GM23338 (cell line): ENCODE measurements at regions not wholly inside any gene's neighbourhood (a gene's known extent, or its start where the extent isn't known, plus 50 kb on each side); places are given as distances from the start of the nearest gene placed in this dataset.

Source experiments
- ATAC-seq: fragments of 200-7000 bp; cut with Tn5 transposase; 3 replicates; pipeline ENCODE4 v1.9.1; 2020
- DNase-seq: peaks from one replicate; pipeline ENCODE4 v3.0.0-alpha.2; 2015; ENCODE audit warnings: low spot score
- H2AFZ ChIP-seq: fragments of 200-600 bp; sonication (generic); 2 replicates; pipeline ENCODE4 v1.8.0; 2016; ENCODE audit warnings: antibody characterized with exemption, mild to moderate bottlenecking, moderate library complexity
- H3F3A ChIP-seq: fragments of 200-600 bp; sonication (generic); replicated peaks from 2 replicates; pipeline ENCODE4 v1.8.0; 2017; ENCODE audit warnings: antibody characterized with exemption, mixed run types, low read depth
- H3K27ac ChIP-seq: fragments of 200-600 bp; sonication (generic); 2 replicates; pipeline ENCODE4 v1.6.1; 2016; ENCODE audit warnings: low read depth
- H3K27me3 ChIP-seq: fragments of 200-600 bp; sonication (generic); 2 replicates; pipeline ENCODE4 v1.8.0; 2016; ENCODE audit warnings: mild to moderate bottlenecking, mixed run types, moderate library complexity; ENCODE audit not compliant: insufficient read depth
- H3K36me3 ChIP-seq: fragments of 200-600 bp; sonication (generic); 2 replicates; pipeline ENCODE4 v1.8.0; 2016; ENCODE audit warnings: mild to moderate bottlenecking; ENCODE audit not compliant: insufficient read depth
- H3K4me1 ChIP-seq: fragments of 200-600 bp; sonication (generic); 2 replicates; pipeline ENCODE4 v1.8.0; 2016; ENCODE audit warnings: mild to moderate bottlenecking, moderate library complexity; ENCODE audit not compliant: insufficient read depth
- H3K4me2 ChIP-seq: fragments of 200-600 bp; sonication (generic); 2 replicates; pipeline ENCODE4 v1.7.1; 2017; ENCODE audit warnings: mixed run types
- H3K4me3 ChIP-seq: fragments of 200-600 bp; sonication (generic); 2 replicates; pipeline ENCODE4 v1.6.1; 2016; ENCODE audit warnings: mixed run types
- H3K79me2 ChIP-seq: fragments of 200-600 bp; sonication (generic); replicated peaks from 2 replicates; pipeline ENCODE4 v1.8.0; 2017; ENCODE audit warnings: mild to moderate bottlenecking; ENCODE audit not compliant: insufficient read depth
- H3K9me2 ChIP-seq: fragments of 200-600 bp; sonication (generic); 2 replicates; pipeline ENCODE4 v1.8.0; 2017; ENCODE audit not compliant: insufficient read depth
- H4K20me1 ChIP-seq: fragments of 200-600 bp; sonication (generic); replicated peaks from 2 replicates; pipeline ENCODE4 v1.8.0; 2017; ENCODE audit warnings: mild to moderate bottlenecking; ENCODE audit not compliant: insufficient read depth
- H3K27ac Mint-ChIP-seq: 2 replicates; pipeline ENCODE4 v1.8.0; 2020; ENCODE audit warnings: inconsistent platforms, mild to moderate bottlenecking, moderate library complexity, mixed read lengths
- H3K27me3 Mint-ChIP-seq: 3 replicates; pipeline ENCODE4 v1.8.0; 2022; ENCODE audit warnings: low read depth, mild to moderate bottlenecking, moderate library complexity, mixed read lengths, inconsistent platforms; ENCODE audit not compliant: insufficient read depth, poor library complexity
- H3K36me3 Mint-ChIP-seq: 3 replicates; pipeline ENCODE4 v1.8.0; 2021; ENCODE audit warnings: low read depth, mild to moderate bottlenecking, inconsistent platforms, moderate library complexity, mixed read lengths
- H3K4me1 Mint-ChIP-seq: 3 replicates; pipeline ENCODE4 v1.8.0; 2020; ENCODE audit warnings: mild to moderate bottlenecking, inconsistent platforms, mixed read lengths
- H3K4me3 Mint-ChIP-seq: 3 replicates; pipeline ENCODE4 v1.8.0; 2021; ENCODE audit warnings: moderate library complexity, mild to moderate bottlenecking, inconsistent platforms, mixed read lengths
- H3K9me3 Mint-ChIP-seq: 3 replicates; pipeline ENCODE4 v1.8.0; 2020; ENCODE audit warnings: moderate library complexity, mild to moderate bottlenecking, inconsistent platforms, mixed read lengths
- CREB1 ChIP-seq: fragments of 250-450 bp; sonication (Bioruptor Pico); IDR thresholded peaks from 2 replicates; pipeline ENCODE4 v1.5.0; 2020; ENCODE audit warnings: low read depth, mild to moderate bottlenecking, moderate library complexity
- EZH2 ChIP-seq: fragments of 200-600 bp; sonication (generic); IDR thresholded peaks from one replicate; pipeline ENCODE4 v1.8.0; 2017; ENCODE audit warnings: antibody characterized with exemption, mild to moderate bottlenecking, low read depth; ENCODE audit not compliant: unreplicated experiment
- EZH2phosphoT487 ChIP-seq: fragments of 200-600 bp; sonication (generic); IDR thresholded peaks from one replicate; pipeline ENCODE4 v1.8.1; 2018; ENCODE audit warnings: antibody characterized with exemption; ENCODE audit not compliant: unreplicated experiment
- JUNB ChIP-seq: IDR thresholded peaks from one replicate; pipeline ENCODE4 v1.6.1; 2016; ENCODE audit warnings: antibody characterized with exemption; ENCODE audit not compliant: unreplicated experiment
- NANOG ChIP-seq: IDR thresholded peaks from 2 replicates; pipeline ENCODE4 v1.6.1; 2016; ENCODE audit warnings: antibody characterized with exemption, borderline replicate concordance
- POLR2AphosphoS5 ChIP-seq: IDR thresholded peaks from 2 replicates; pipeline ENCODE4 v1.6.1; 2016; ENCODE audit warnings: antibody characterized with exemption, low read depth
- STAT1 ChIP-seq: IDR thresholded peaks from one replicate; pipeline ENCODE4 v1.6.1; 2016; ENCODE audit warnings: antibody characterized with exemption; ENCODE audit not compliant: unreplicated experiment
- ZNF114 ChIP-seq: fragments of 250-450 bp; sonication (Bioruptor Pico); IDR thresholded peaks from 2 replicates; pipeline ENCODE4 v1.5.0; 2020; ENCODE audit warnings: mild to moderate bottlenecking, moderate library complexity
- ZNF331 ChIP-seq: fragments of 250-450 bp; sonication (Bioruptor Pico); IDR thresholded peaks from 2 replicates; pipeline ENCODE4 v1.5.0; 2020; ENCODE audit warnings: low read depth, mild to moderate bottlenecking, moderate library complexity
- TF ChIP-seq, protein P1 (sequence below): IDR thresholded peaks from one replicate; pipeline ENCODE4 v1.6.1; 2018; ENCODE audit warnings: antibody characterized with exemption; ENCODE audit not compliant: unreplicated experiment
- TF ChIP-seq, protein P2 (sequence below), 2 experiments: fragments of 200-600 bp in 1 of 2; sonication (generic) in 1 of 2; conservative IDR thresholded peaks; 2 replicates each; pipeline versions ENCODE4 v1.5.1 to v1.6.1; 2016 to 2017; ENCODE audit warnings: antibody characterized with exemption in 2 of 2, low read depth in 2 of 2, mild to moderate bottlenecking in 2 of 2, moderate library complexity in 1 of 2
- TF ChIP-seq, protein P3 (sequence below): IDR thresholded peaks from 2 replicates; pipeline ENCODE4 v1.6.1; 2016; ENCODE audit warnings: antibody characterized with exemption

DNA sequence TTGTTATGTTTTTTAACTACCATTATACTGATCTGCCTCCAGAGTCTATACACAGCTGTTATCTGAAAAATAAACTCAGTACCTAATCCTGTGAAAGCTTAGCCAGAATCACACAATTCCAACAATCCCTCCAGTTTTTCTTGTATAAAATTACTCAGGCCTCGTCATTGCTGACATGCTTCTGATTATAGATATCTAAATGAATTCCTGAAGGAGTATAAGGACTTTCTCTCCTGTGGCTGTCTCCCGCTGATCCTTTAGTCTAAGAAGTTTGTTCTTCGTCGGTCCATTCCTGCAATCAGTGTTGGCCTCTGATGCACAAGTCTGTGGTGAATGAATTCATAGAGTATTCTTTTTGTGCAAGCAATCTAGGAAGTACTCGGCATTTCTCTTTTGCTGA, 288.9 kb upstream of the SEMA3C start:
- TF ChIP-seq CREB1 (no peak), EZH2 (no peak)
- TF ChIP-seq, protein P1, sequence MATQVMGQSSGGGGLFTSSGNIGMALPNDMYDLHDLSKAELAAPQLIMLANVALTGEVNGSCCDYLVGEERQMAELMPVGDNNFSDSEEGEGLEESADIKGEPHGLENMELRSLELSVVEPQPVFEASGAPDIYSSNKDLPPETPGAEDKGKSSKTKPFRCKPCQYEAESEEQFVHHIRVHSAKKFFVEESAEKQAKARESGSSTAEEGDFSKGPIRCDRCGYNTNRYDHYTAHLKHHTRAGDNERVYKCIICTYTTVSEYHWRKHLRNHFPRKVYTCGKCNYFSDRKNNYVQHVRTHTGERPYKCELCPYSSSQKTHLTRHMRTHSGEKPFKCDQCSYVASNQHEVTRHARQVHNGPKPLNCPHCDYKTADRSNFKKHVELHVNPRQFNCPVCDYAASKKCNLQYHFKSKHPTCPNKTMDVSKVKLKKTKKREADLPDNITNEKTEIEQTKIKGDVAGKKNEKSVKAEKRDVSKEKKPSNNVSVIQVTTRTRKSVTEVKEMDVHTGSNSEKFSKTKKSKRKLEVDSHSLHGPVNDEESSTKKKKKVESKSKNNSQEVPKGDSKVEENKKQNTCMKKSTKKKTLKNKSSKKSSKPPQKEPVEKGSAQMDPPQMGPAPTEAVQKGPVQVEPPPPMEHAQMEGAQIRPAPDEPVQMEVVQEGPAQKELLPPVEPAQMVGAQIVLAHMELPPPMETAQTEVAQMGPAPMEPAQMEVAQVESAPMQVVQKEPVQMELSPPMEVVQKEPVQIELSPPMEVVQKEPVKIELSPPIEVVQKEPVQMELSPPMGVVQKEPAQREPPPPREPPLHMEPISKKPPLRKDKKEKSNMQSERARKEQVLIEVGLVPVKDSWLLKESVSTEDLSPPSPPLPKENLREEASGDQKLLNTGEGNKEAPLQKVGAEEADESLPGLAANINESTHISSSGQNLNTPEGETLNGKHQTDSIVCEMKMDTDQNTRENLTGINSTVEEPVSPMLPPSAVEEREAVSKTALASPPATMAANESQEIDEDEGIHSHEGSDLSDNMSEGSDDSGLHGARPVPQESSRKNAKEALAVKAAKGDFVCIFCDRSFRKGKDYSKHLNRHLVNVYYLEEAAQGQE, result no peak
- H3K4me2 ChIP-seq, result no peak overlapping the region
- no peak overlapping the region for H3K4me3 ChIP-seq
- Mint-ChIP-seq H3K36me3 (no peaks in the 10 kb centered on the region), H3K4me3 (no peak overlapping the region), H3K27ac (no peak overlapping the region), H3K4me1 (no peaks in the 10 kb centered on the region), H3K27me3 (no peaks in the 10 kb centered on the region), H3K9me3 (no peaks in the 10 kb centered on the region)
- ATAC-seq (no peak), DNase-seq (no peak)
- H2AFZ ChIP-seq, result no peak overlapping the region
- no peak overlapping the region for H3K27ac ChIP-seq
- no peaks in the 10 kb centered on the region for H3K27me3 ChIP-seq
- no peaks in the 10 kb centered on the region for H3F3A ChIP-seq
- H3K4me1 ChIP-seq, result no peaks in the 10 kb centered on the region
- no peaks in the 10 kb centered on the region for H4K20me1 ChIP-seq
- no peaks in the 10 kb centered on the region for H3K9me2 ChIP-seq
- H3K36me3 ChIP-seq, result no peaks in the 10 kb centered on the region
- no peaks in the 10 kb centered on the region for H3K79me2 ChIP-seq

DNA sequence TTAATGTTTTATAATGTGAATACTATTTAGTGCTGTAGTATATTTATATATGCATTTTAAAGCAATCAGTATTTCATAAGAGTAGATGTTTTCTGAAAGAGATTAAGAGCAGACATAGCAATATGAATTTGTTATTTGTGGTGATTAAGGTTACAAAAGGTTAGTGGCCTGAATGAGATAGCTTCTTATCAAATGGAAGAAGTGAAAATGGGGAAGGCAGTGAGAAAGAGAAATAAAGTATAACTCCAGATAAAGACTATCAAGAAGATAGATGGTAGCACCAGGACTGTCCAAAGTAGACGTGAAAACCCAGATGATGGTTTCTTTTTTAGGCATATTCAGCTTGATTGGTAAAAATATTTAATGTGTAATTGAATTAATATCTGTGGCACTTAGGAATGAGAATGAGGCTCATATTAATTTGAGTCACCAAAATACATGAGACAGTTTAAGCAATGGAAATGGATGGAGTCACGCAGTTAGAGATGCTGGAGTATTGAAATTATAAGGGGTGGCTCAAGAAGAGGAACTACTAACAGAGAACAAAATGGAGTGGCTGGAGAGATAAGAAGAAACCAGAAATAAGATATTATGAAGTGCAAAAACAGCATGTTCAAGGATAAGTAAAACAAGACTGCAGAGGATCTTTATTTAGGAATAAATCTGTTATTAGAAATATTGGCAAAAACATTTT, 288.0 kb upstream of the SEMA3C start:
- Histone ChIP-seq H3K79me2 (no peaks in the 10 kb centered on the region), H4K20me1 (no peaks in the 10 kb centered on the region), H3K27ac (no peak overlapping the region), H3K4me2 (no peak overlapping the region), H3K36me3 (no peaks in the 10 kb centered on the region), H3K9me2 (no peaks in the 10 kb centered on the region), H3K4me1 (no peaks in the 10 kb centered on the region), H2AFZ (no peak overlapping the region), H3F3A (no peaks in the 10 kb centered on the region), H3K4me3 (no peak overlapping the region), H3K27me3 (no peaks in the 10 kb centered on the region)
- Mint-ChIP-seq H3K36me3 (no peaks in the 10 kb centered on the region), H3K9me3 (no peaks in the 10 kb centered on the region), H3K27ac (no peak overlapping the region), H3K4me1 (no peaks in the 10 kb centered on the region), H3K4me3 (no peak overlapping the region), H3K27me3 (no peaks in the 10 kb centered on the region)
- ATAC-seq, result no peak
- DNase-seq, result no peak
- TF ChIP-seq, protein P2, sequence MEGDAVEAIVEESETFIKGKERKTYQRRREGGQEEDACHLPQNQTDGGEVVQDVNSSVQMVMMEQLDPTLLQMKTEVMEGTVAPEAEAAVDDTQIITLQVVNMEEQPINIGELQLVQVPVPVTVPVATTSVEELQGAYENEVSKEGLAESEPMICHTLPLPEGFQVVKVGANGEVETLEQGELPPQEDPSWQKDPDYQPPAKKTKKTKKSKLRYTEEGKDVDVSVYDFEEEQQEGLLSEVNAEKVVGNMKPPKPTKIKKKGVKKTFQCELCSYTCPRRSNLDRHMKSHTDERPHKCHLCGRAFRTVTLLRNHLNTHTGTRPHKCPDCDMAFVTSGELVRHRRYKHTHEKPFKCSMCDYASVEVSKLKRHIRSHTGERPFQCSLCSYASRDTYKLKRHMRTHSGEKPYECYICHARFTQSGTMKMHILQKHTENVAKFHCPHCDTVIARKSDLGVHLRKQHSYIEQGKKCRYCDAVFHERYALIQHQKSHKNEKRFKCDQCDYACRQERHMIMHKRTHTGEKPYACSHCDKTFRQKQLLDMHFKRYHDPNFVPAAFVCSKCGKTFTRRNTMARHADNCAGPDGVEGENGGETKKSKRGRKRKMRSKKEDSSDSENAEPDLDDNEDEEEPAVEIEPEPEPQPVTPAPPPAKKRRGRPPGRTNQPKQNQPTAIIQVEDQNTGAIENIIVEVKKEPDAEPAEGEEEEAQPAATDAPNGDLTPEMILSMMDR (conservative IDR thresholded peaks at IDR 0.05; ENCODE audit: low read depth in 2 of 2), result no peak
- no peak for TF ChIP-seq EZH2phosphoT487
- TF ChIP-seq, protein P3, sequence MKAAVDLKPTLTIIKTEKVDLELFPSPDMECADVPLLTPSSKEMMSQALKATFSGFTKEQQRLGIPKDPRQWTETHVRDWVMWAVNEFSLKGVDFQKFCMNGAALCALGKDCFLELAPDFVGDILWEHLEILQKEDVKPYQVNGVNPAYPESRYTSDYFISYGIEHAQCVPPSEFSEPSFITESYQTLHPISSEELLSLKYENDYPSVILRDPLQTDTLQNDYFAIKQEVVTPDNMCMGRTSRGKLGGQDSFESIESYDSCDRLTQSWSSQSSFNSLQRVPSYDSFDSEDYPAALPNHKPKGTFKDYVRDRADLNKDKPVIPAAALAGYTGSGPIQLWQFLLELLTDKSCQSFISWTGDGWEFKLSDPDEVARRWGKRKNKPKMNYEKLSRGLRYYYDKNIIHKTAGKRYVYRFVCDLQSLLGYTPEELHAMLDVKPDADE, result no peak
- no peak for TF ChIP-seq STAT1
- TF ChIP-seq POLR2AphosphoS5, result no peak
- no peak for TF ChIP-seq NANOG
- no peak for TF ChIP-seq JUNB
- TF ChIP-seq, protein P1, result no peak
- no peak for TF ChIP-seq ZNF114
- no peak for TF ChIP-seq ZNF331 (CRISPR knock-in tag)
